ENCODE measurements at regions not wholly inside any gene's neighbourhood (a gene's known extent, or its start where the extent isn't known, plus 50 kb on each side); places are given as distances from the start of the nearest gene placed in this dataset.

GRCh38 chr3:188947401-188948280 is 224.1 kb upstream of the TPRG1 start:
- peak; percentile 92 for DNase-seq
- Histone ChIP-seq H3K27me3 (replicated peaks) (no peaks in the 10 kb centered on the region), H3K27ac (peak overlapping the region; percentile 97), H3K4me3 (ENCODE audit: low read depth, low read length) (peak overlapping the region; percentile 56), H3K36me3 (replicated peaks) (no peaks in the 10 kb centered on the region)
- in situ Hi-C loops (cut with HindIII; ENCODE audit: low pct_ligation_motif_present, low sequenced_read_pairs): no loop called here
- TF ChIP-seq, protein P1, sequence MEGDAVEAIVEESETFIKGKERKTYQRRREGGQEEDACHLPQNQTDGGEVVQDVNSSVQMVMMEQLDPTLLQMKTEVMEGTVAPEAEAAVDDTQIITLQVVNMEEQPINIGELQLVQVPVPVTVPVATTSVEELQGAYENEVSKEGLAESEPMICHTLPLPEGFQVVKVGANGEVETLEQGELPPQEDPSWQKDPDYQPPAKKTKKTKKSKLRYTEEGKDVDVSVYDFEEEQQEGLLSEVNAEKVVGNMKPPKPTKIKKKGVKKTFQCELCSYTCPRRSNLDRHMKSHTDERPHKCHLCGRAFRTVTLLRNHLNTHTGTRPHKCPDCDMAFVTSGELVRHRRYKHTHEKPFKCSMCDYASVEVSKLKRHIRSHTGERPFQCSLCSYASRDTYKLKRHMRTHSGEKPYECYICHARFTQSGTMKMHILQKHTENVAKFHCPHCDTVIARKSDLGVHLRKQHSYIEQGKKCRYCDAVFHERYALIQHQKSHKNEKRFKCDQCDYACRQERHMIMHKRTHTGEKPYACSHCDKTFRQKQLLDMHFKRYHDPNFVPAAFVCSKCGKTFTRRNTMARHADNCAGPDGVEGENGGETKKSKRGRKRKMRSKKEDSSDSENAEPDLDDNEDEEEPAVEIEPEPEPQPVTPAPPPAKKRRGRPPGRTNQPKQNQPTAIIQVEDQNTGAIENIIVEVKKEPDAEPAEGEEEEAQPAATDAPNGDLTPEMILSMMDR (IDR thresholded peaks at IDR 0.05; ENCODE audit: low read depth, low read length, missing control alignments): peak; percentile 65

- H3K36me3 ChIP-seq (replicated peaks): no peaks in the 10 kb centered on the region
- peak; percentile 93 for DNase-seq
Observed at GRCh38 chr3:188948281-188948996, 223.3 kb upstream of the TPRG1 start.

DNA sequence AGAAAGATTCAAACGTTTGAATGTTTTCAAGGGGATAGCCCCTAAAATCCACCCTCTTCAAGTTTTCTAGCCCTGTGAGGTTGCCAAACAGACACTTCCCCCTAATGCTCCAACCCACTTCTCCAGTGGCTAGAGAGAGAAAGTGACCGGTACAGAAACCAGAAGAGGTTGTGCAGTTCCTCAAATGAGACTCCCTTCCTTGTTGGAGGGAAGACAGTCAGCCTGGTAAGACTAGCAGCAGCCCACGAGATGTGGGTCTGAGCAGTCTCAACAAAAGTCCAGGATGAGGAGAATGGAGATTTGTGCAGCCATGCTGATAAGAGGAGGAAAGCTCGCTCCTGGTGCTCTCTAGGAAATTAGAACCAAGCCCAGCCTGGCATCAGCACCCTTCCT is 222.8 kb upstream of the TPRG1 start:
- Histone ChIP-seq H3K4me3 (ENCODE audit: low read depth, low read length) (no peak overlapping the region), H3K36me3 (replicated peaks) (no peaks in the 10 kb centered on the region), H3K27me3 (replicated peaks) (no peaks in the 10 kb centered on the region), H3K27ac (peak overlapping the region; percentile 97)
- in situ Hi-C loops (cut with HindIII; ENCODE audit: low pct_ligation_motif_present, low sequenced_read_pairs): no loop called here
- no peak for DNase-seq
- TF ChIP-seq, protein P1 (IDR thresholded peaks at IDR 0.05; ENCODE audit: low read depth, low read length, missing control alignments): no peak

More at GRCh38 chr3:188948281-188948996, 223.3 kb upstream of the TPRG1 start:
- Histone ChIP-seq H3K27me3 (replicated peaks) (no peaks in the 10 kb centered on the region), H3K27ac (peak overlapping the region; percentile 97), H3K4me3 (ENCODE audit: low read depth, low read length) (peak overlapping the region; percentile 27)
- TF ChIP-seq, protein P1 (IDR thresholded peaks at IDR 0.05; ENCODE audit: low read depth, low read length, missing control alignments): no peak
- in situ Hi-C loops (cut with HindIII; ENCODE audit: low pct_ligation_motif_present, low sequenced_read_pairs): no loop called here

- Histone ChIP-seq H3K36me3 (replicated peaks) (no peaks in the 10 kb centered on the region), H3K4me3 (ENCODE audit: low read depth, low read length) (no peak overlapping the region), H3K27me3 (replicated peaks) (no peaks in the 10 kb centered on the region), H3K27ac (peak overlapping the region; percentile 97)
- no peak for DNase-seq
- TF ChIP-seq, protein P1 (IDR thresholded peaks at IDR 0.05; ENCODE audit: low read depth, low read length, missing control alignments): no peak
- in situ Hi-C loops (cut with HindIII; ENCODE audit: low pct_ligation_motif_present, low sequenced_read_pairs): no loop called here
Observed at GRCh38 chr3:188949456-188949855, 222.3 kb upstream of the TPRG1 start.

- DNase-seq: no peak
- Histone ChIP-seq H3K36me3 (replicated peaks) (no peaks in the 10 kb centered on the region), H3K4me3 (ENCODE audit: low read depth, low read length) (no peak overlapping the region), H3K27ac (peak overlapping the region; percentile 97), H3K27me3 (replicated peaks) (no peaks in the 10 kb centered on the region)
- TF ChIP-seq, protein P1 (IDR thresholded peaks at IDR 0.05; ENCODE audit: low read depth, low read length, missing control alignments): no peak
- in situ Hi-C loops (cut with HindIII; ENCODE audit: low pct_ligation_motif_present, low sequenced_read_pairs): loop anchor here (5.0 kb wide), 1 partner anchor 1208 kb away; no protein-coding TSS in a partner anchor
Observed at GRCh38 chr3:188949996-188950395, 221.8 kb upstream of the TPRG1 start.

Measured in brain microvascular endothelial cell (primary cell).